K562 (cell line): ENCODE measurements at regions not wholly inside any gene's neighbourhood (a gene's known extent, or its start where the extent isn't known, plus 50 kb on each side); places are given as distances from the start of the nearest gene placed in this dataset.

Experiments
- DPF2 ChIP-seq: fragments of 450-650 bp; IDR thresholded peaks from 2 replicates; pipeline ENCODE4 v1.6.1; 2016
- MXI1 ChIP-seq: IDR thresholded peaks from 2 replicates; pipeline ENCODE4 v1.6.1; 2011; ENCODE audit warnings: low read depth, mild to moderate bottlenecking, improper control_type of control experiment, low read length
- POLR2AphosphoS5 ChIP-seq: IDR thresholded peaks from 2 replicates; pipeline ENCODE4 v1.6.1; 2011; ENCODE audit warnings: mild to moderate bottlenecking, low read depth, low read length, moderate library complexity; ENCODE audit not compliant: control insufficient read depth, insufficient read depth
- RCOR1 ChIP-seq, 2 experiments: IDR thresholded peaks; 2 replicates each; pipeline ENCODE4 v1.6.1; 2012; ENCODE audit warnings: low read depth in 2 of 2, low read length in 2 of 2, borderline replicate concordance in 1 of 2, improper control_type of control experiment in 1 of 2
- RERE ChIP-seq: sonication (generic); formaldehyde crosslinking; IDR thresholded peaks from 2 replicates; pipeline ENCODE4 v1.8.0; 2023; ENCODE audit warnings: missing genetic modification reagents, mild to moderate bottlenecking, borderline replicate concordance
- SMAD4 ChIP-seq: fragments of 250-450 bp; sonication (Bioruptor Pico); conservative IDR thresholded peaks from 2 replicates; pipeline ENCODE4 v1.8.0; 2021; ENCODE audit warnings: inconsistent platforms, mild to moderate bottlenecking, moderate library complexity
- TRIM24 ChIP-seq, 2 experiments: fragments of 450-650 bp; IDR thresholded peaks; 2 replicates each; pipeline ENCODE4 v1.6.1; 2016
- ZNF274 ChIP-seq: IDR thresholded peaks from 2 replicates; pipeline ENCODE4 v1.6.1; 2011; ENCODE audit warnings: low read depth, mild to moderate bottlenecking, low read length, moderate library complexity, borderline replicate concordance
- TF ChIP-seq, protein P1 (sequence below), 3 experiments: IDR thresholded peaks in 2 of 3; conservative IDR thresholded peaks in 1 of 3; 2 replicates each; pipeline ENCODE4 v1.5.1; 2011 to 2012; ENCODE audit warnings: low read length in 3 of 3, mild to moderate bottlenecking in 3 of 3, control low read depth in 2 of 3, improper control_type of control experiment in 1 of 3, inconsistent platforms in 1 of 3, low read depth in 1 of 3, mixed read lengths in 1 of 3, moderate library complexity in 1 of 3; ENCODE audit not compliant: insufficient read depth in 2 of 3
- TF ChIP-seq, protein P2 (sequence below): sonication (generic); formaldehyde crosslinking; IDR thresholded peaks from 2 replicates; pipeline ENCODE4 v1.9.0; 2022; ENCODE audit warnings: mild to moderate bottlenecking, missing genetic modification reagents

DNA sequence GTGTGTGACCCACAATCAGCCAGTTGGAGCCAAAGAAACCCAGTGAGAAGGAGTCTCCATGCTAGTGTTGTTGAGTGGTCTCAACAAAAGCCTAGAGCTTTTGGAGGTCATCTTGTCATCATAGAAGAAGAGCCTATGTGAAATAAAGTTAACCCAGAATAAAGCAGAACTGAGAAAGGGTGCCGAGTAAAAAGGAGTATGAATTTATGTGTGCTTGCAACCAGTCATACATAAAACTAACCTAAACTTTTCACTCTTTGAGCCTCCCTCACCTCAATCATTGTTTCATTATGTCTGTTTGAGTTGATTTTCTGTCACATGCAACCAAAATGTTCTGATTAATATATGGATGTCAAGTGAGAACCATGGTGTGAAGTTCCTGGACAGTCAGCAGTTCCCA is 599.3 kb upstream of the ZEB2 start:
- TF ChIP-seq, protein P1, sequence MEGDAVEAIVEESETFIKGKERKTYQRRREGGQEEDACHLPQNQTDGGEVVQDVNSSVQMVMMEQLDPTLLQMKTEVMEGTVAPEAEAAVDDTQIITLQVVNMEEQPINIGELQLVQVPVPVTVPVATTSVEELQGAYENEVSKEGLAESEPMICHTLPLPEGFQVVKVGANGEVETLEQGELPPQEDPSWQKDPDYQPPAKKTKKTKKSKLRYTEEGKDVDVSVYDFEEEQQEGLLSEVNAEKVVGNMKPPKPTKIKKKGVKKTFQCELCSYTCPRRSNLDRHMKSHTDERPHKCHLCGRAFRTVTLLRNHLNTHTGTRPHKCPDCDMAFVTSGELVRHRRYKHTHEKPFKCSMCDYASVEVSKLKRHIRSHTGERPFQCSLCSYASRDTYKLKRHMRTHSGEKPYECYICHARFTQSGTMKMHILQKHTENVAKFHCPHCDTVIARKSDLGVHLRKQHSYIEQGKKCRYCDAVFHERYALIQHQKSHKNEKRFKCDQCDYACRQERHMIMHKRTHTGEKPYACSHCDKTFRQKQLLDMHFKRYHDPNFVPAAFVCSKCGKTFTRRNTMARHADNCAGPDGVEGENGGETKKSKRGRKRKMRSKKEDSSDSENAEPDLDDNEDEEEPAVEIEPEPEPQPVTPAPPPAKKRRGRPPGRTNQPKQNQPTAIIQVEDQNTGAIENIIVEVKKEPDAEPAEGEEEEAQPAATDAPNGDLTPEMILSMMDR (IDR thresholded peaks at IDR 0.05 in 2 of 3, conservative IDR thresholded peaks at IDR 0.05 in 1 of 3; ENCODE audit: insufficient read depth in 2 of 3, low read depth in 1 of 3, low read length in 3 of 3): no peak
- no peak for TF ChIP-seq MXI1
- TF ChIP-seq, protein P2, sequence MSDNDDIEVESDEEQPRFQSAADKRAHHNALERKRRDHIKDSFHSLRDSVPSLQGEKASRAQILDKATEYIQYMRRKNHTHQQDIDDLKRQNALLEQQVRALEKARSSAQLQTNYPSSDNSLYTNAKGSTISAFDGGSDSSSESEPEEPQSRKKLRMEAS (CRISPR knock-in tag): no peak
- no peak for TF ChIP-seq DPF2
- TF ChIP-seq ZNF274: no peak
- no peak for TF ChIP-seq TRIM24 (IDR thresholded peaks at IDR 0.05)
- TF ChIP-seq SMAD4 (CRISPR knock-in tag): no peak
- no peak for TF ChIP-seq RERE (CRISPR knock-in tag)
- no peak for TF ChIP-seq POLR2AphosphoS5
- no peak for TF ChIP-seq RCOR1 (IDR thresholded peaks at IDR 0.05; ENCODE audit: borderline replicate concordance in 1 of 2, low read depth in 2 of 2, low read length in 2 of 2)
